GM06990 (cell line): ENCODE measurements at regions not wholly inside any gene's neighbourhood (a gene's known extent, or its start where the extent isn't known, plus 50 kb on each side); places are given as distances from the start of the nearest gene placed in this dataset.

Experiments
- DNase-seq: peaks from one replicate; pipeline ENCODE4 v3.0.0-alpha.2; 2011; ENCODE audit not compliant: insufficient read length; ENCODE audit errors: extremely low read depth
- H3K27me3 ChIP-seq: replicated peaks from 2 replicates; pipeline ENCODE4 v1.6.0; 2011; ENCODE audit warnings: low read length; ENCODE audit not compliant: control insufficient read depth, insufficient read depth
- H3K36me3 ChIP-seq: 2 replicates; pipeline ENCODE4 v1.5.1; 2011; ENCODE audit warnings: low read length; ENCODE audit not compliant: control insufficient read depth, insufficient read depth
- H3K4me3 ChIP-seq: replicated peaks from 2 replicates; pipeline ENCODE4 v1.5.1; 2011; ENCODE audit warnings: low read depth, mild to moderate bottlenecking, control low read depth, low read length
- TF ChIP-seq, protein P1 (sequence below): IDR thresholded peaks from 2 replicates; pipeline ENCODE4 v1.5.1; 2011; ENCODE audit warnings: low read length, control low read depth, mild to moderate bottlenecking, inconsistent platforms; ENCODE audit not compliant: insufficient read depth, poor library complexity, severe bottlenecking

DNA sequence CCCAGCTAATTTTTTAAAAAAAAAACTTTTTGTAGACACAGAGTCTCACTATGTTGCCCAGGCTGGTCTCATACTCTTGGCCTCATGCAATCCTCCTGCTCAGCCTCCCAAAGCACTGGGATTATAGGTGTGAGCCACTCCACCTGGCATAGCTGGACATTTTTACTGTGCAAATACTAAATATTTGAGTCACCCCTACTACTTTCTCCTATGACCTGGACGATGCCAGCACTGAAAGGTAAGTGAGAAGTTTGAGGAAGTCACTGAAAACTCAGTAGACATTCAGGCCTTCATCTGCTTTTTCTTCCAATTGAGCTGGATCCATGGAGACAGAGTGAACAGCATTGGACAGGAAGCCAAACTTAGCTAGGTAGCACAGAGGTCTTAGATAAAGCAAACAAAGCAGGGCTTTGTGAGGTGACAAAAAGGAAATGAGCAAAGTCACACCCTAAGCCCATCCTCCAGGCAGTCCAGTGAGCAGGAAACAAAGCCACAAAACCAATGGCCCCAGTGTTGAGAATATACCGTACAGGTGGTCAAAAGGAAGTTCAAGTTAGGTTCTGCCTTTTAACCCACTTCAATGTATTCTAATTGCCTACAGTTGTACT lies 192.6 kb upstream of the RASA1 start:
- TF ChIP-seq, protein P1, sequence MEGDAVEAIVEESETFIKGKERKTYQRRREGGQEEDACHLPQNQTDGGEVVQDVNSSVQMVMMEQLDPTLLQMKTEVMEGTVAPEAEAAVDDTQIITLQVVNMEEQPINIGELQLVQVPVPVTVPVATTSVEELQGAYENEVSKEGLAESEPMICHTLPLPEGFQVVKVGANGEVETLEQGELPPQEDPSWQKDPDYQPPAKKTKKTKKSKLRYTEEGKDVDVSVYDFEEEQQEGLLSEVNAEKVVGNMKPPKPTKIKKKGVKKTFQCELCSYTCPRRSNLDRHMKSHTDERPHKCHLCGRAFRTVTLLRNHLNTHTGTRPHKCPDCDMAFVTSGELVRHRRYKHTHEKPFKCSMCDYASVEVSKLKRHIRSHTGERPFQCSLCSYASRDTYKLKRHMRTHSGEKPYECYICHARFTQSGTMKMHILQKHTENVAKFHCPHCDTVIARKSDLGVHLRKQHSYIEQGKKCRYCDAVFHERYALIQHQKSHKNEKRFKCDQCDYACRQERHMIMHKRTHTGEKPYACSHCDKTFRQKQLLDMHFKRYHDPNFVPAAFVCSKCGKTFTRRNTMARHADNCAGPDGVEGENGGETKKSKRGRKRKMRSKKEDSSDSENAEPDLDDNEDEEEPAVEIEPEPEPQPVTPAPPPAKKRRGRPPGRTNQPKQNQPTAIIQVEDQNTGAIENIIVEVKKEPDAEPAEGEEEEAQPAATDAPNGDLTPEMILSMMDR = no peak
- no peaks in the 10 kb centered on the region for H3K27me3 ChIP-seq
- DNase-seq = peak; percentile 45
- H3K36me3 ChIP-seq = no peaks in the 10 kb centered on the region
- no peak overlapping the region for H3K4me3 ChIP-seq

DNA sequence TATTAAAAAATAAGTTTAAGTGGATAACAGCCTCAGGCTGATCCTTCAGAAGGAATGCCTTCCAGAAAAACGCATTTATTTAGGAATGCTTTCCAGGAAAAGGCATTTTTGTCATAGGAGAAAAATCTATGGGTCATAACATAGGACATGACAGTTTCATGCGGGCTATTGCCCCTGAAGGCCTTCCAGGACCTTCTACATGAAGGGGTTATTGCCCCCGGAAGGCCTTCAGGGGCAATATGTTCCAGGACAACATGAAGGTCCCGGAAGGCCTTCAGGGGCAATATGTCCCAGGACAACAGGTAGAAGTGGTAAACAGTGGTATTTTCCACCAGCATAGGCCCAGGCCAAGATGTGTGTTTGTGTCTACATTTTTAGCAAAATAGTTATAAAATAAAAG lies 191.3 kb upstream of the RASA1 start:
- no peaks in the 10 kb centered on the region for H3K36me3 ChIP-seq
- H3K27me3 ChIP-seq = no peaks in the 10 kb centered on the region
- H3K4me3 ChIP-seq = no peak overlapping the region
- no peak for DNase-seq
- TF ChIP-seq, protein P1 = no peak

DNA sequence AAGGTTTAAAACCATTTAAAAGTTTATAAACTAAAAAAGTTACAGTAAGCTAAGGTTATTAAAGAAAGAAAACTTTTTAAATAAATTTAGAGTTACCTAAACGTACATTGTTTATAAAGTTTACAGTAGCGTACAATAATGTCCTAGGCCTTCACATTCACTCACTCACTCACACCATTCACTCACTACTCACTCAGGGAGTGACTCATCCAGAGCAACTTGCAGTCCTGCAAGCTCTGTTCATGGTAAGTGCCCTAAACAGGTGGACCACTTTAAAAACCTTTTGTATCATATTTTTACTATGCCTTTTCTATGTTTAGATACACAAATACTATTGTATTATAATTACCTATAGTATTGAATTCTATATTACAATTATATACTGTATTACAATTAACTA lies 190.8 kb upstream of the RASA1 start:
- DNase-seq = no peak

DNA sequence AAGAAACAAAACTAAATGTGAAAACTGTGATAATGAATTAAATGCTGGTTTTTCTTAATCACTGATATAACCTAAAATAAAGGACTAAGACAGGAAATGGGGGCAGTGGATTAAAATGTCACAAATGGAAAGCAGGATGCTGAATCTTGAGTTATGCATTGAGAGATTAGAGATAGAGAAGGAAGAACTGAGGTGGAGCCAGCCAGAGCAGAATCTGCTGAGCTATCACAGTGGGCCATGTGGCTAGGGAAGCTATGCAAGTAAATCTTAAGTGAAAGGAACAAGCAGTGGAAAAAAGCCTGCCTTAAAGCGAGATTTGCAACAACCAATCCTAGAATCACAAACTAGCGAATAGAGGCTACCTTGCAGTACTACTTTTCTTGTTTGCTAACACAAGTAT lies 188.5 kb upstream of the RASA1 start:
- DNase-seq = no peak
- TF ChIP-seq, protein P1 = no peak

More for the DNA sequence above, 190.8 kb upstream of the RASA1 start:
- TF ChIP-seq, protein P1 = no peak
- H3K27me3 ChIP-seq = no peaks in the 10 kb centered on the region
- H3K4me3 ChIP-seq = no peak overlapping the region
- no peaks in the 10 kb centered on the region for H3K36me3 ChIP-seq

DNA sequence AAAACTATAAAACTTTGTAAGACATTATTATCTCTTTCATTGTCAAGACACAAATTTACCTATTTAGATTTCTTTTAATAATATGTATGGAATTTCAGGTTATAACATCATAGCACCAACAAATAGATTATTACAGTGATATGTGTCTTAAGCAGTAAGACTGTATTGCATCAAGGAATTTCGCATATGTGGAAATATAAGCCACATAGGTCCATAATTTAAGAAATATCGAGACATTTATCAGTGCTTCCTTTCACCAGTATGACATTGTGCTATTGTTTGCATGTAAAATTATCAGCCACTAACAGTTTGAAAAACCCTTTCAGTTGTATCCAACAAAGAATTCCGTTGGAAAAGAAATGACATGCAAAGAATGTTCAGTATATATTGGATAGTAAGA lies 186.7 kb upstream of the RASA1 start:
- no peaks in the 10 kb centered on the region for H3K27me3 ChIP-seq
- H3K36me3 ChIP-seq = no peaks in the 10 kb centered on the region
- H3K4me3 ChIP-seq = no peak overlapping the region
- TF ChIP-seq, protein P1 = no peak
- no peak for DNase-seq

More for the DNA sequence above, 188.5 kb upstream of the RASA1 start:
- H3K4me3 ChIP-seq = no peak overlapping the region
- no peaks in the 10 kb centered on the region for H3K27me3 ChIP-seq
- no peaks in the 10 kb centered on the region for H3K36me3 ChIP-seq
